HG03196 (cell line): ENCODE measurements at regions not wholly inside any gene's neighbourhood (a gene's known extent, or its start where the extent isn't known, plus 50 kb on each side); places are given as distances from the start of the nearest gene placed in this dataset.
"Not testable (repeated sequence)": the region's sequence is repeated elsewhere in the genome, so short reads cannot be mapped to it uniquely, and the experiment has no call there.

Experiments
- ATAC-seq: cut with Tn5 transposase; IDR thresholded peaks from one replicate; pipeline ENCODE4 v1.9.1; 2021; ENCODE audit not compliant: unreplicated experiment

DNA sequence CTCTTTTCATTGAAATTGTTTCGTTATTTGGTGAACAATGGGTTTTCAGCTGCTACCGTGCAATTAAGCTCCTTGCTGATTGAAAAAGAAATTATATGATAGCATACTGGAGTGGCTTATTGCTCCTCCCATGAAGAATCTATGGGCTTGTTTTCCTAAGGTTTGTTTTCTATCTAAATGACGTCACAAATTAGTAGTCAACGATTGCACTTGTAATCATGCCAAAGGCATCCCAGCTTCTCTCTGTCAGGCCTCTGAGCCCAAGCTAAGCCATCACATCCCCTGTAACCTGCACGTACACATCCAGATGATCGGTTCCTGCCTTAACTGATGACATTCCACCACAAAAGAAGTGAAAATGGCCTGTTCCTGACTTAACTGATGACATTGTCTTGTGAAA, 388.0 kb upstream of the LMCD1 start:
- ATAC-seq: no peak

- no peak for ATAC-seq
Observed at GRCh38 chr3:8128686-8129085, 372.9 kb upstream of the LMCD1 start.

- no peak for ATAC-seq
Observed at GRCh38 chr3:8136553-8136952, 365.1 kb upstream of the LMCD1 start.

- no peak for ATAC-seq
Observed at GRCh38 chr3:8143186-8143585, 358.4 kb upstream of the LMCD1 start.

- no peak for ATAC-seq
Observed at GRCh38 chr3:8145661-8146060, 356.0 kb upstream of the LMCD1 start.

GRCh38 chr3:8147711-8148110, 353.9 kb upstream of the LMCD1 start:
- ATAC-seq: no peak

DNA sequence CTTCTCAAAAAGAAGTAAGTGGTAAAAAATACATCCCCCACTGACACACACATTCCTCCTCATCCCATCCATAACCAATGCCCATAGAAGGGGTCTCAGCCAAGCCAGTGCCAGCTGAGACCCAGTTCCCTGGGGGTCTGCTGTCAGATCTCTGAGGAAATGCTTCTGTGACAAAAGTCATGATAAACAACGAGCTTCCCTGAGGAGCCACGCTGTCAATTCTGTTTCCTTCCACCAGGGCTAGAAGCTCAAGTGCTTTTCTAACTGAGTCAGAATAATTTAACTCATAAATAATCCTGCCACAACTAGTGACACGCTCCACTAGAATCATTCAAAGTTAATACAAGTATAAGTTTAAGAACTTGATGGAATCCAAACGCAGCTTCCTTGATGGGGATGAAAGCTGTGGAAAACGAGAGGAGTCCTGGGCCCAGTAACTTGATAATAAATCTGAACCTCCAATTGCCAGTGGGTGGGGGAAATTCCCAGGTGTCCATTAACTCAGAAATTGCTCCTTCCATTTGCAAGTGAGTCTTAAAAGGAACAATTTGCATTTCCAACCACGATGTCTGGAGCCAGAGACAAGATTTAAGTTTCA, 348.7 kb upstream of the LMCD1 start:
- no peak for ATAC-seq

DNA sequence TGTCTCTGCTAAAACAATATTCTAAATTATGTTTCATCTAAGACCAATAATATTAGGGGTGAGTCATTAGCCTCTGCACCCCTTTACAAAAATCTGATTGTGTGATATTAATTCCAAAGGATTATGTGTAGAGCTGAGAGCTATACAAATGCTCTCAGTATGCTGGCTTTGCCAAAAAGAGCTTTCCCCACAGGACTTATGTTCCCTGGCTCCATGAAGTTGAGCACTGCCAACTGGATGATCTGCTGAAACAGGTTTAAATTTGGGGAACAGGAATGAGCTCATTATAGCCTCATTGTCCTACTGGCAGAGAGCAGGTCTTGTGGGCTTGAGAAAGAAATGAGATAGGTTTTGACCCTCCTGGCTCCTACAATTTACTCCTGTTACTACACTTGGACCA, 347.8 kb upstream of the LMCD1 start:
- ATAC-seq: no peak

DNA sequence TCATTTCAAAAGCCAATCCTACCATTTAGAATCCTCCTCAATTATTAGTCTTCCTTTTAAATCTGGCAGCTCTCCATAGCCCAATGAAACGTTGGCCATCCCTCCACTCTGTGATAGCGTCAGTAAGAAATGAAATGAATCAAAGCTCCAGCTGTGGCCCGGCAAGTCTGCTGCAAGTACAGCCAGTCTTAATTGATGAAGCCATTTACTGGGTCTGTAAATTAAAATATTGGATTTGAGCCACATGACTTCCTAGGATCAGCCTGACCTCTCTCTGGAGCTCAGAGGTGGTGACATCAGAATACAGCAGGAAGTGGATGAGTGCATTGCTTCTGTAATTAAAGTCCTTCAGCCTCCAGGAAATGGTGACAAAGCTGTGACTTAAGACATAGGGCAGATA, 347.0 kb upstream of the LMCD1 start:
- ATAC-seq: no peak

GRCh38 chr3:8156138-8156537, 345.5 kb upstream of the LMCD1 start:
- ATAC-seq: no peak

GRCh38 chr3:8156831-8157230, 344.8 kb upstream of the LMCD1 start:
- ATAC-seq: no peak

DNA sequence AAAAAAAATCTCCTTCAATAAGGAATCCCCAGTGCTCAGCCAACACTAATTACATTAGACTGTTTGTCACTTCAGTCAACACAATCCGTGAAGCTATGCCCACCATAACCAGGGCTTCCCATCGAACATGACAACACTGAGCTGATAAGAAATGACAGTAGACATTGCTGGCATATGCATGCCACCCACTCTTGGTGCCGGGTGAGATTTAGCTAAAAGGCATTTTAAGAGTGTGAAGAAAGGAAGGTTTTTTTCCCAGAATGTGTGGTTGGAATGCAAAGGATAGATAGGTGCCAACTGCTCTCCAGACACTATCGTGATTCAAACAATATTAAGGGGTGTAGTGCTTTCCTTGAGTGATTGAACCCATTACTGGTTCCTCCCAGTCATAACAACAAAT, 344.0 kb upstream of the LMCD1 start:
- ATAC-seq: no peak

DNA sequence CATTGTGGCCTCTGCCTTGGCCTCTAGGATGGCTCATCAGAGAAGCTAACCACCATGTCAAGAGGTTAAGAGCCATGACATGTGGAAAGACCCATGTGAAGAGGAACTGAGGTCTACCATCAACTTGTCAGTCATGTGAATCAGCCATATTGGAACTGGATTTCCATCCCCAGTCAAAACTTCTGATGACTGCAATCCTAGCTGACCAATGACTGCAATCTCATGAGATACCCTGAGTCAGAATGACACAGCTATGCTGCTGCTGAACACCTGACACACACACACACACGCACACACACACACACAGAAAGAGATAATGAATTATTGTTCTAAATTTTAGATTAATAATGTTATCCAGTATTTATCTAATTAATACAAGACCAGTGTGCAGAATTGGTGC, 337.5 kb upstream of the LMCD1 start:
- no peak for ATAC-seq

DNA sequence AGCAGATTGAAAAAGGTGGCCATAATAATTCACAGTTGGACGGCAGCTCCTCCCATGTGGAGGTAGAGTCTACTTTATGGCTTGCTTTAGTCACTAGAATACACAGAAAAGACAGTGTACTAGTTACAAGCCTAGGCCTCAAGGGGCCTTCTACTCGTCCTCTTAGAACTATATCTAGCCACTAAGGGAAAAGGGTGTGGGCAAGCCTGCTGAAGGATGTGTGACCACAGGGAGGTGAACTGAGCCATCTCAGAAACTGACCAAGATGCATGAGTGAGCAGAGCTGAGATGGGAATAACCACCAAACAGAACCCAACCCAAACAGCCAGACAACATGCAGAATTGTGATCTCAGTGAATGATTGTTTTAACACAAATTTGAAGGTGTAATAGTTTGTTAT, 335.6 kb upstream of the LMCD1 start:
- ATAC-seq: no peak

DNA sequence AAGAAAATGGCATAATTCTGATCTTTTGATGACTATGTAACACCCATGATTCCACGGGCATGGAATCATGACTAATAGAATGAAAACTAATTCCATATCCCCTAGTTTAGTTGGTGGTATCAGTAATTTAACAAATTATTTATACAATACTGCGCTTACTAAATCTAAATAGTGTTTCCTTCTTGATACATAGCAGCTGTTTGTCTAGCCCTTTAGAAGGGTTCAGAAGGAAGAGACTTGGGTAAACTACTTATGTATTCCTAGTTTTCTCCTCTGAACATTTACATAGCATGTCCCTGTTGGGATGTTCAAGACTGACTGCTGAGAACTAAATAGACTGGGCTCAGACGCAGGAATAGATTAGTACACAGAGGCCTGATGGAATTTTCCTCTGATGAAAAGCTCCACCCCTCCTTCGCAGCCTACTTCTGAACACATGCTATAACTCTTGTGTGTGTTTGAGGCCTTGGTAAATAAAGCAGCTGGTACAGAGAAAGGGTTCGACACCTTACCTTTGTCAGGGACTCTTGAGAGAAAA, 330.6 kb upstream of the LMCD1 start:
- no peak for ATAC-seq

DNA sequence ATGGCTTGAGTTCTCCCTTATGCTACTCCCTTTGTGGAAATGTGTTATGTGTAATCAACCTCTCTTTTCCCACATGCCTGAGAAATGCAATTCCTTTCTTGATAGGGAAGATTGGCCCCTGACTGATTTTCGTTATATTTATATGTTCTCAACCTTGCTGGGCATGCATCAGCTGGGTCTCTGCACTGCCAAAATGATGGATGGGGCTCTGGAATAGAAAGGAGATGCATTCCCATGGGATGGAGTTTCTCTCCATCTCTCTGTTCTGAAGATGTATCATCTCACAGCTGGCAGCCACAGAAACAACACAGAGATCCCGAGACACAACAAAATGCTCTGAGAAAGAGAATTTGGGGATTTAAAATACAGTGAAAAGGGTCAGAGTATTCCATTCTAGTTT, 327.7 kb upstream of the LMCD1 start:
- ATAC-seq: no peak

DNA sequence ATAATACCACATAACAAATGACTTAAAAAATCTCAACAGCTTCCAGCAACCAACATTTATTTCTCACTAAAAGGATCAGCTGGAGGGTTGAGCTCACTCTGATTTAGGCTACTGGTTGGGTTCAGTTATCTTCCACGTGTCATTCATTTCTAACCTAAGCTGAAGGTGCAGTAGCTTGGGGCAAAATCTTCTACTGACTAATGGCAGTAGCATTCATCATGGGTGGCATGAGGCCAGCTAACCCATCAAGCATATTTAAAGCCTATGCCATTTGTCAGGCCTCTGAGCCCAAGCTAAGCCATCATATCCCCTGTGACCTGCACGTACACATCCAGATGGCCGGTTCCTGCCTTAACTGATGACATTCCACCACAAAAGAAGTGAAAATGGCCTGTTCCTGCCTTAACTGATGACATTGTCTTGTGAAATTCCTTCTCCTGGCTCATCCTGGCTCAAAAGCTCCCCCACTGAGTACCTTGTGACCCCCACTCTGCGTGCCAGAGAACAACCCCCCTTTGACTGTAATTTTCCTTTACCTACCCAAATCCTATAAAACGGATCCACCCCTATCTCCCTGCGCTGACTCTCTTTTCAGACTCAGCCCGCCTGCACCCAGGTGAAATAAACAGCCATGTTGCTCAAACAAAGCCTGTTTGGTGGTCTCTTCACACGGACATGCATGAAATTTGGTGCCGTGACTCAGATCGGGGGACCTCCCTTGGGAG, 324.7 kb upstream of the LMCD1 start:
- not testable (repeated sequence) for ATAC-seq

GRCh38 chr3:8178516-8178915, 323.1 kb upstream of the LMCD1 start:
- not testable (repeated sequence) for ATAC-seq

GRCh38 chr3:8182904-8183303, 318.7 kb upstream of the LMCD1 start:
- ATAC-seq: no peak

DNA sequence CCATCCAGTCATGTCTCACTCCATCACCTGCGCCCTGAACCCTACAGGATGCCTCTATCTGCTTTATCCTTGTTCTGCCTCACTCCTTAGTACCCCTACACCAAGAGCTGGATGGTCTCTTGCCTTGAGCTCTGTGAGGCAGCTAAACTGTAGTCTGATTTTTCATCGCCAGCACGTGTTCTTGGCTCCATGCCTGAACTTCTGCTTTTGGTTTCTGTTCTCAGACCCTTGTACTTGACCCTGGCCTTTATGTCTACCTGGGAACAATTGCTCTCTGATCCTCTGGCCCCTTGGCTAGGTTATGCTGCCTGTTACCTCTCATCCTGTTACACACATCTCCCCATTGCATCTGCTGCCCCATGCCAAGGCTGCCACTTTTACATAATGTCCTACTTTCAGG, 318.0 kb upstream of the LMCD1 start:
- no peak for ATAC-seq

DNA sequence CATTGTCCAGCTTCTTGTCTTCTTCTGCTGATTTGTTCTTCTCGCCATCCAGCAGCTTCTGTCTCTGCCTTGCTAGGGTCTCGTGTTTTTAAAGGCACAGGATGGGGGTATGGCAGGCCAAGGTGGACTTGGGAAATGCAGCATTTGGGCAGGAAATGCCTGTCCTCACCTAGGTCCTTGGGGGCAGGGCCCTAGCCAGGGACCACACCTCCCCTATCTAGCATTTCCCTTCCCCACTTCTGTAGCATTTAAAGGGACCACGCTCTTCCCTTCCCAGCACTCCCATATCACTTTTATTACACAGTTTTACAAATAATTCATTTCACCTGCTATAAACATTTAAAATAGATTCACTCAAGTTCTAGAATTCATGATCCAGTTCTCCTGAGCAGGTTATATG, 315.4 kb upstream of the LMCD1 start:
- ATAC-seq: no peak

GRCh38 chr3:8187996-8188395, 313.6 kb upstream of the LMCD1 start:
- no peak for ATAC-seq

DNA sequence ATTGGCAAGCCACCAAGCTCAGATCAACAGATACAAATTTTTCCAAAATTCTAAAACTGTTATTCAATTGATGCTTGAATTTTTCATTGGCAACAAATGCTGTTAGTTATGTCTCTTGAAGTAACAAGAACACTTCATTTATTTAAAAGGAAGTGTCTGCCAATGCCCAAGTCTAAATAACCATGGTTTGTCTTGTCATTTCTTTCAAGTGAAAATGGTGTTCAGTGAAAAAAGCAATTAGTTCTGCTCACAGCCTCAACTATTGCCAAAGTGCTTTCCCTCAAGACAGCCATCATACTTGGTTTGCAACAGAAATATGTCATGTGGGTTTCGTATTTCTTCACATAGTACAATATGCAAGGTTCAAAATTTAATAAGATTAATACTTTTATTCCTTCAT, 312.6 kb upstream of the LMCD1 start:
- no peak for ATAC-seq
